ENCODE measurements at regions not wholly inside any gene's neighbourhood (a gene's known extent, or its start where the extent isn't known, plus 50 kb on each side); places are given as distances from the start of the nearest gene placed in this dataset.
A peak's percentile ranks its signal among the peaks of the same experiment; 100 is the strongest.

DNA sequence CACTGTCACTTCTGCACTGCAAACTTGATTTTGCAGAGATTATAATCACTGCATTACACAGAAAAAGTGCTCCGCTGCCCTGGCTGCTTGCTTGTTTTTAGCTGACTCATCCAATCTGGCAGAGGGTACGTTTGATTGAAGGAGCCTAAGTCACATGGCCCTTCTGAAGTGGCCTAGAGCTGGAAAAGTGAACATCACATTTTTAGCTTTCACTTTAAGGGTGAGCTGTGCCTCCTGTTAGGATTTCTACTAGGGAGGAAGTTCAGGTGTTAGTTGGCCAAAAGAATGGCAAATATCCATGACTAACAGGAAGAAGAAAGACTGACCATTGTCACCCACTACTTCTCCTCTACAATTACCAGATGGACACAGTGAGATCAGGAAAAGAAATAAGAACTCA lies 889.1 kb upstream of the MAP3K7 start (continued):
- TF ChIP-seq, protein P1, sequence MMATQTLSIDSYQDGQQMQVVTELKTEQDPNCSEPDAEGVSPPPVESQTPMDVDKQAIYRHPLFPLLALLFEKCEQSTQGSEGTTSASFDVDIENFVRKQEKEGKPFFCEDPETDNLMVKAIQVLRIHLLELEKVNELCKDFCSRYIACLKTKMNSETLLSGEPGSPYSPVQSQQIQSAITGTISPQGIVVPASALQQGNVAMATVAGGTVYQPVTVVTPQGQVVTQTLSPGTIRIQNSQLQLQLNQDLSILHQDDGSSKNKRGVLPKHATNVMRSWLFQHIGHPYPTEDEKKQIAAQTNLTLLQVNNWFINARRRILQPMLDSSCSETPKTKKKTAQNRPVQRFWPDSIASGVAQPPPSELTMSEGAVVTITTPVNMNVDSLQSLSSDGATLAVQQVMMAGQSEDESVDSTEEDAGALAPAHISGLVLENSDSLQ (IDR thresholded peaks at IDR 0.05): peak; percentile 75
- no peak for TF ChIP-seq HDGF (IDR thresholded peaks at IDR 0.05)
- no peak for TF ChIP-seq EZH2 (IDR thresholded peaks at IDR 0.05; ENCODE audit: borderline replicate concordance, control insufficient read depth, low read depth, low read length)
- TF ChIP-seq BCL11A (IDR thresholded peaks at IDR 0.05; ENCODE audit: low read depth, low read length): no peak
- TF ChIP-seq MYB (IDR thresholded peaks at IDR 0.05; ENCODE audit: borderline replicate concordance, low read depth, low read length): no peak
- no peak for TF ChIP-seq TBL1XR1 (IDR thresholded peaks at IDR 0.05; ENCODE audit: low read depth, low read length)
- TF ChIP-seq, protein P2, sequence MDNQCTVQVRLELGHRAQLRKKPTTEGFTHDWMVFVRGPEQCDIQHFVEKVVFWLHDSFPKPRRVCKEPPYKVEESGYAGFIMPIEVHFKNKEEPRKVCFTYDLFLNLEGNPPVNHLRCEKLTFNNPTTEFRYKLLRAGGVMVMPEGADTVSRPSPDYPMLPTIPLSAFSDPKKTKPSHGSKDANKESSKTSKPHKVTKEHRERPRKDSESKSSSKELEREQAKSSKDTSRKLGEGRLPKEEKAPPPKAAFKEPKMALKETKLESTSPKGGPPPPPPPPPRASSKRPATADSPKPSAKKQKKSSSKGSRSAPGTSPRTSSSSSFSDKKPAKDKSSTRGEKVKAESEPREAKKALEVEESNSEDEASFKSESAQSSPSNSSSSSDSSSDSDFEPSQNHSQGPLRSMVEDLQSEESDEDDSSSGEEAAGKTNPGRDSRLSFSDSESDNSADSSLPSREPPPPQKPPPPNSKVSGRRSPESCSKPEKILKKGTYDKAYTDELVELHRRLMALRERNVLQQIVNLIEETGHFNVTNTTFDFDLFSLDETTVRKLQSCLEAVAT (IDR thresholded peaks at IDR 0.05): no peak
- TF ChIP-seq, protein P3, sequence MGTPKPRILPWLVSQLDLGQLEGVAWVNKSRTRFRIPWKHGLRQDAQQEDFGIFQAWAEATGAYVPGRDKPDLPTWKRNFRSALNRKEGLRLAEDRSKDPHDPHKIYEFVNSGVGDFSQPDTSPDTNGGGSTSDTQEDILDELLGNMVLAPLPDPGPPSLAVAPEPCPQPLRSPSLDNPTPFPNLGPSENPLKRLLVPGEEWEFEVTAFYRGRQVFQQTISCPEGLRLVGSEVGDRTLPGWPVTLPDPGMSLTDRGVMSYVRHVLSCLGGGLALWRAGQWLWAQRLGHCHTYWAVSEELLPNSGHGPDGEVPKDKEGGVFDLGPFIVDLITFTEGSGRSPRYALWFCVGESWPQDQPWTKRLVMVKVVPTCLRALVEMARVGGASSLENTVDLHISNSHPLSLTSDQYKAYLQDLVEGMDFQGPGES (IDR thresholded peaks at IDR 0.05): no peak
- no peak for TF ChIP-seq NFIC (IDR thresholded peaks at IDR 0.05; ENCODE audit: low read depth, low read length)
- TF ChIP-seq TCF12 (IDR thresholded peaks at IDR 0.05; ENCODE audit: low read depth, low read length): no peak
- no peak for TF ChIP-seq SMC3 (IDR thresholded peaks at IDR 0.05; ENCODE audit: borderline replicate concordance, low read length)
- TF ChIP-seq SRF (IDR thresholded peaks at IDR 0.05; ENCODE audit: low read depth in 2 of 2, low read length in 2 of 2): no peak
- no peak for TF ChIP-seq HCFC1 (IDR thresholded peaks at IDR 0.05; ENCODE audit: low read length)
- no peak for TF ChIP-seq ESRRA (IDR thresholded peaks at IDR 0.05; ENCODE audit: low read length)
- TF ChIP-seq ZNF384 (IDR thresholded peaks at IDR 0.05; ENCODE audit: borderline replicate concordance, low read depth, low read length): no peak
- TF ChIP-seq HDAC6 (IDR thresholded peaks at IDR 0.05; ENCODE audit: unreplicated experiment): no peak
- no peak for TF ChIP-seq CEBPB (IDR thresholded peaks at IDR 0.05; ENCODE audit: borderline replicate concordance in 1 of 2, low read depth in 2 of 2, low read length in 2 of 2)
- no peak for TF ChIP-seq SMARCA5 (IDR thresholded peaks at IDR 0.05)
- no peak for TF ChIP-seq DPF2 (IDR thresholded peaks at IDR 0.05)
- TF ChIP-seq, protein P4, sequence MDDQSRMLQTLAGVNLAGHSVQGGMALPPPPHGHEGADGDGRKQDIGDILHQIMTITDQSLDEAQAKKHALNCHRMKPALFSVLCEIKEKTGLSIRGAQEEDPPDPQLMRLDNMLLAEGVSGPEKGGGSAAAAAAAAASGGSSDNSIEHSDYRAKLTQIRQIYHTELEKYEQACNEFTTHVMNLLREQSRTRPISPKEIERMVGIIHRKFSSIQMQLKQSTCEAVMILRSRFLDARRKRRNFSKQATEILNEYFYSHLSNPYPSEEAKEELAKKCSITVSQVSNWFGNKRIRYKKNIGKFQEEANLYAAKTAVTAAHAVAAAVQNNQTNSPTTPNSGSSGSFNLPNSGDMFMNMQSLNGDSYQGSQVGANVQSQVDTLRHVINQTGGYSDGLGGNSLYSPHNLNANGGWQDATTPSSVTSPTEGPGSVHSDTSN (IDR thresholded peaks at IDR 0.05; ENCODE audit: insufficient replicate concordance, low read depth, low read length): peak; percentile 11
- no peak for TF ChIP-seq SUPT20H (IDR thresholded peaks at IDR 0.05; ENCODE audit: borderline replicate concordance, control insufficient read depth, low read depth, low read length)
- no peak for TF ChIP-seq YY1 (IDR thresholded peaks at IDR 0.05; ENCODE audit: low read depth, low read length)
- TF ChIP-seq SUZ12 (IDR thresholded peaks at IDR 0.05; ENCODE audit: unreplicated experiment): no peak
- no peak for TF ChIP-seq STAT1 (conservative IDR thresholded peaks at IDR 0.05)
- no peak for TF ChIP-seq ZBED1 (IDR thresholded peaks at IDR 0.05; ENCODE audit: borderline replicate concordance)
- TF ChIP-seq ASH2L (IDR thresholded peaks at IDR 0.05; ENCODE audit: borderline replicate concordance, low read depth): no peak
- TF ChIP-seq RAD21 (IDR thresholded peaks at IDR 0.05; ENCODE audit: insufficient read depth, low read depth, low read length): no peak

Measured in GM12878 (cell line).